K562 (cell line): ENCODE measurements at regions not wholly inside any gene's neighbourhood (a gene's known extent, or its start where the extent isn't known, plus 50 kb on each side); places are given as distances from the start of the nearest gene placed in this dataset.

Source experiments
- CTCF ChIP-seq, 3 experiments: IDR thresholded peaks in 2 of 3; conservative IDR thresholded peaks in 1 of 3; 2 replicates each; pipeline ENCODE4 v1.5.1; 2011 to 2012; ENCODE audit warnings: low read length in 3 of 3, mild to moderate bottlenecking in 3 of 3, control low read depth in 2 of 3, improper control_type of control experiment in 1 of 3, inconsistent platforms in 1 of 3, low read depth in 1 of 3, mixed read lengths in 1 of 3, moderate library complexity in 1 of 3; ENCODE audit not compliant: insufficient read depth in 2 of 3
- EP300 ChIP-seq: IDR thresholded peaks from 2 replicates; pipeline ENCODE4 v1.6.1; 2012; ENCODE audit warnings: low read length, improper control_type of control experiment
- ESRRA ChIP-seq: fragments of 450-650 bp; IDR thresholded peaks from 2 replicates; pipeline ENCODE4 v1.6.1; 2014; ENCODE audit warnings: low read depth, mild to moderate bottlenecking, moderate library complexity, borderline replicate concordance
- HSF4 ChIP-seq: fragments of 250-450 bp; sonication (Bioruptor Pico); IDR thresholded peaks from 2 replicates; pipeline ENCODE4 v2.1.2; 2022; ENCODE audit warnings: mild to moderate bottlenecking, moderate library complexity, borderline replicate concordance
- REST ChIP-seq, 2 experiments: fragments of 450-650 bp; formaldehyde crosslinking in 1 of 2; IDR thresholded peaks; 2 replicates each; pipeline versions ENCODE4 v1.4.0 to v1.6.1; 2014 to 2020; ENCODE audit warnings: mild to moderate bottlenecking in 2 of 2, borderline replicate concordance in 1 of 2, low read depth in 1 of 2
- ZNF282 ChIP-seq: sonication (generic); formaldehyde crosslinking; IDR thresholded peaks from 2 replicates; pipeline ENCODE4 v1.8.1; 2023; ENCODE audit warnings: missing genetic modification reagents
- ZNF449 ChIP-seq: fragments of 250-450 bp; sonication (Bioruptor Pico); IDR thresholded peaks from 2 replicates; pipeline ENCODE4 v1.8.0; 2022; ENCODE audit warnings: moderate library complexity, mild to moderate bottlenecking, inconsistent platforms

DNA sequence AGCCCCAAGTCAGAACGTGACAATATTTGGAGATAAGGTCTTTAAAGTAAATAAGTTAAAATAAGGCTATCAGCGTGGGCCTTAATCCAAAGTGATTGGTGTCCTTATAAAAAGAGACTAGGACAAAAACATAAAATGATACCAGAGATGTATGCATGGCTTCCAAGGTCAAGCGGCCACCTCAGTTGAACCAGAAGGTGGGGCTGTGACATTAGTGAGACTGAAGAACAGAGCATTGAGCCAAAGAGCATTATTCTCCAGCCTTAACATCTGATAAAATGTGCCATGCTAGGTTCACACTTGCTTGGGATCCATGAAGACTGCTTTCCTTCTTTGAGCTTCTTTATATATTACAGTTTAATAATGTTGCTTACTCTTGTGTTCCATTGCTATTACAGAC, 554.6 kb downstream of the PLA2G4A start:
- TF ChIP-seq HSF4 (CRISPR knock-in tag) (no peak), ZNF282 (CRISPR knock-in tag) (no peak), REST (IDR thresholded peaks at IDR 0.05; ENCODE audit: borderline replicate concordance) (no peak), REST (CRISPR knock-in tag; IDR thresholded peaks at IDR 0.05; ENCODE audit: low read depth) (no peak), ESRRA (no peak), CTCF (IDR thresholded peaks at IDR 0.05 in 2 of 3, conservative IDR thresholded peaks at IDR 0.05 in 1 of 3; ENCODE audit: insufficient read depth in 2 of 3, low read depth in 1 of 3, low read length in 3 of 3) (no peak), EP300 (no peak), ZNF449 (CRISPR knock-in tag) (no peak)
